HepG2 (cell line): ENCODE measurements at regions not wholly inside any gene's neighbourhood (a gene's known extent, or its start where the extent isn't known, plus 50 kb on each side); places are given as distances from the start of the nearest gene placed in this dataset.

Source experiments
- ATAC-seq: fragments of 200-7000 bp; cut with Tn5 transposase; 3 replicates; pipeline ENCODE4 v1.9.1; 2020; ENCODE audit warnings: mild to moderate bottlenecking, moderate library complexity
- BruUV-seq: library from RNA; stranded (reverse); fragments of 400-500 nt; replicated peaks from 2 replicates; lab custom pipeline; 2021; lab: Mats Ljungman, UMichigan
- CTCF ChIA-PET: fragments of 300-600 bp; formaldehyde crosslinking; extraction: SDS; loops from one replicate; lab custom pipeline; 2021; ENCODE audit warnings: low total read pairs, inconsistent platforms, low intra/inter-chr PET ratio; lab: Yijun Ruan, JAX
- POLR2A ChIA-PET: fragments of 350-600 bp; sonication (Branson Sonifier 250); formaldehyde crosslinking; loops from one replicate; lab custom pipeline; 2020; ENCODE audit warnings: antibody characterized with exemption, inconsistent platforms; lab: Yijun Ruan, JAX
- DNase-seq: peaks from one replicate; pipeline ENCODE4 v3.0.0-alpha.2; 2015; ENCODE audit warnings: low spot score
- FAIRE-seq: peaks from 3 replicates; lab custom pipeline; 2011; peaks lifted over from hg19 to GRCh38; lab: Jason Lieb, UNC
- H2AFZ ChIP-seq: one replicate; pipeline ENCODE4 v1.6.1; 2011; ENCODE audit warnings: low read length, inconsistent platforms
- H3K27ac ChIP-seq: fragments of 300-600 bp; 3 replicates; pipeline ENCODE4 v1.8.0; 2011; ENCODE audit warnings: mixed run types, mild to moderate bottlenecking, mixed read lengths, low read length, inconsistent platforms; ENCODE audit not compliant: insufficient read depth; ENCODE audit errors: extremely low read length
- H3K27me3 ChIP-seq, 2 experiments: fragments of 200-600 bp in 1 of 2; 2 replicates in 1 of 2; 3 replicates in 1 of 2; pipeline versions ENCODE4 v1.6.0 to v1.8.0; 2011; ENCODE audit warnings: low read length in 2 of 2, mild to moderate bottlenecking in 2 of 2, moderate library complexity in 2 of 2, inconsistent platforms in 1 of 2; ENCODE audit not compliant: insufficient read depth in 2 of 2, control insufficient read depth in 1 of 2
- H3K36me3 ChIP-seq, 2 experiments: fragments of 200-600 bp in 1 of 2; replicated peaks in 1 of 2; 2 replicates in 1 of 2; 3 replicates in 1 of 2; pipeline versions ENCODE4 v1.5.1 to v1.8.0; 2011; ENCODE audit warnings: low read length in 2 of 2, inconsistent platforms in 1 of 2; ENCODE audit not compliant: insufficient read depth in 2 of 2, control insufficient read depth in 1 of 2
- H3K4me1 ChIP-seq: 2 replicates; pipeline ENCODE4 v1.5.1; 2012; ENCODE audit warnings: low read length, inconsistent platforms; ENCODE audit not compliant: insufficient read depth
- H3K4me2 ChIP-seq: 2 replicates; pipeline ENCODE4 v1.6.0; 2011; ENCODE audit warnings: low read depth, low read length, inconsistent platforms
- H3K4me3 ChIP-seq, 3 experiments: fragments of 200-600 bp in 1 of 3; sonication (generic), shearing (Covaris generic) in 1 of 3; replicated peaks in 1 of 3; 2 replicates each; pipeline ENCODE4 v1.5.1; 2011 to 2016; ENCODE audit warnings: low read length in 3 of 3, inconsistent platforms in 2 of 3, low read depth in 2 of 3, mild to moderate bottlenecking in 2 of 3, control low read depth in 1 of 3, mixed read lengths in 1 of 3; ENCODE audit not compliant: insufficient read depth in 1 of 3
- H3K79me2 ChIP-seq: one replicate; pipeline ENCODE4 v1.6.1; 2011; ENCODE audit warnings: low read length, inconsistent platforms; ENCODE audit not compliant: insufficient read depth
- H3K9ac ChIP-seq: 2 replicates; pipeline ENCODE4 v1.6.0; 2011; ENCODE audit warnings: mild to moderate bottlenecking, low read depth, low read length, inconsistent platforms; ENCODE audit not compliant: insufficient read depth
- H3K9me3 ChIP-seq: 2 replicates; pipeline ENCODE4 v1.5.1; 2012; ENCODE audit warnings: mild to moderate bottlenecking, low read length
- H4K20me1 ChIP-seq: 2 replicates; pipeline ENCODE4 v1.6.0; 2011; ENCODE audit warnings: inconsistent platforms, mild to moderate bottlenecking, low read length, moderate library complexity; ENCODE audit not compliant: insufficient read depth
- ATF6 ChIP-seq: sonication (generic); formaldehyde crosslinking; conservative IDR thresholded peaks from 2 replicates; pipeline ENCODE4 v1.4.0; 2020; ENCODE audit warnings: missing genetic modification reagents
- CHCHD3 ChIP-seq: sonication (generic); formaldehyde crosslinking; IDR thresholded peaks from 2 replicates; pipeline ENCODE4 v1.8.0; 2022; ENCODE audit warnings: mild to moderate bottlenecking, missing genetic modification reagents, moderate library complexity
- FIP1L1 ChIP-seq: fragments of 200-400 bp; formaldehyde crosslinking; IDR thresholded peaks from 2 replicates; pipeline ENCODE4 v1.6.1; 2018; ENCODE audit warnings: low read depth, mild to moderate bottlenecking, low read length, moderate library complexity, borderline replicate concordance; ENCODE audit not compliant: insufficient read depth
- NCOA5 ChIP-seq: sonication (generic); formaldehyde crosslinking; IDR thresholded peaks from 2 replicates; pipeline ENCODE4 v1.4.0; 2020; ENCODE audit warnings: missing genetic modification reagents
- SRSF4 ChIP-seq: fragments of 200-400 bp; formaldehyde crosslinking; IDR thresholded peaks from one replicate; pipeline ENCODE4 v1.6.1; 2018; ENCODE audit warnings: mild to moderate bottlenecking, low read depth, low read length, moderate library complexity; ENCODE audit not compliant: poor library complexity, severe bottlenecking
- TBL1XR1 ChIP-seq: fragments of 150-350 bp; IDR thresholded peaks from 2 replicates; pipeline ENCODE4 v1.6.1; 2014; ENCODE audit warnings: borderline replicate concordance, low read length; ENCODE audit not compliant: partially characterized antibody
- TRAFD1 ChIP-seq: sonication (generic); formaldehyde crosslinking; IDR thresholded peaks from 2 replicates; pipeline ENCODE4 v1.5.1; 2020; ENCODE audit warnings: missing genetic modification reagents, mild to moderate bottlenecking, borderline replicate concordance
- ZMYM2 ChIP-seq: sonication (generic); formaldehyde crosslinking; IDR thresholded peaks from 2 replicates; pipeline ENCODE4 v1.8.0; 2022; ENCODE audit warnings: mild to moderate bottlenecking, missing genetic modification reagents
- ZNF138 ChIP-seq: sonication (generic); formaldehyde crosslinking; IDR thresholded peaks from 2 replicates; pipeline ENCODE4 v1.5.0; 2020; ENCODE audit warnings: mild to moderate bottlenecking, low read depth, missing genetic modification reagents
- ZNF24 ChIP-seq: fragments of 450-650 bp; IDR thresholded peaks from 2 replicates; pipeline ENCODE4 v1.6.1; 2017; ENCODE audit warnings: antibody characterized with exemption, mild to moderate bottlenecking
- ZNF333 ChIP-seq: sonication (generic); formaldehyde crosslinking; IDR thresholded peaks from 2 replicates; pipeline ENCODE4 v1.4.0; 2020; ENCODE audit warnings: mild to moderate bottlenecking, missing genetic modification reagents, borderline replicate concordance
- ZNF564 ChIP-seq: sonication (generic); formaldehyde crosslinking; IDR thresholded peaks from 2 replicates; pipeline ENCODE4 v1.8.1; 2023; ENCODE audit warnings: mild to moderate bottlenecking, missing genetic modification reagents
- ZNF598 ChIP-seq: sonication (generic); formaldehyde crosslinking; IDR thresholded peaks from 2 replicates; pipeline ENCODE4 v1.5.1; 2020; ENCODE audit warnings: mild to moderate bottlenecking, missing genetic modification reagents, borderline replicate concordance
- ZNF737 ChIP-seq: sonication (generic); formaldehyde crosslinking; IDR thresholded peaks from 2 replicates; pipeline ENCODE4 v1.5.0; 2020; ENCODE audit warnings: missing genetic modification reagents, mild to moderate bottlenecking, borderline replicate concordance
- ZSCAN21 ChIP-seq: sonication (generic); formaldehyde crosslinking; IDR thresholded peaks from 2 replicates; pipeline ENCODE4 v1.8.0; 2022; ENCODE audit warnings: mild to moderate bottlenecking, missing genetic modification reagents, moderate library complexity, borderline replicate concordance
- WGBS: methylation state at CpG from one replicate; pipeline ENCODE4 v1.1.6; 2017; ENCODE audit warnings: low lambda C conversion rate; 5-methylcytosine and 5-hydroxymethylcytosine counted together
- in situ Hi-C: cut with HindIII; loops from 2 replicates; pipeline ENCODE4 v1.10.0; 2017; ENCODE audit warnings: low pct_unique_long_range_greater_than_20kb; ENCODE audit not compliant: extremely low pct_ligation_motif_present
- intact Hi-C: fragments of 100-400 bp; cut with micrococcal nuclease; formaldehyde crosslinking; loops from one replicate; pipeline ENCODE4 v1.10.0; 2022; ENCODE audit not compliant: unreplicated experiment
- TF ChIP-seq, protein P1 (sequence below): sonication (generic); formaldehyde crosslinking; IDR thresholded peaks from 2 replicates; pipeline ENCODE4 v1.9.0; 2021; ENCODE audit warnings: missing genetic modification reagents, borderline replicate concordance
- TF ChIP-seq, protein P2 (sequence below): sonication (generic); formaldehyde crosslinking; IDR thresholded peaks from 2 replicates; pipeline ENCODE4 v1.4.0; 2020; ENCODE audit warnings: mild to moderate bottlenecking, missing genetic modification reagents

DNA sequence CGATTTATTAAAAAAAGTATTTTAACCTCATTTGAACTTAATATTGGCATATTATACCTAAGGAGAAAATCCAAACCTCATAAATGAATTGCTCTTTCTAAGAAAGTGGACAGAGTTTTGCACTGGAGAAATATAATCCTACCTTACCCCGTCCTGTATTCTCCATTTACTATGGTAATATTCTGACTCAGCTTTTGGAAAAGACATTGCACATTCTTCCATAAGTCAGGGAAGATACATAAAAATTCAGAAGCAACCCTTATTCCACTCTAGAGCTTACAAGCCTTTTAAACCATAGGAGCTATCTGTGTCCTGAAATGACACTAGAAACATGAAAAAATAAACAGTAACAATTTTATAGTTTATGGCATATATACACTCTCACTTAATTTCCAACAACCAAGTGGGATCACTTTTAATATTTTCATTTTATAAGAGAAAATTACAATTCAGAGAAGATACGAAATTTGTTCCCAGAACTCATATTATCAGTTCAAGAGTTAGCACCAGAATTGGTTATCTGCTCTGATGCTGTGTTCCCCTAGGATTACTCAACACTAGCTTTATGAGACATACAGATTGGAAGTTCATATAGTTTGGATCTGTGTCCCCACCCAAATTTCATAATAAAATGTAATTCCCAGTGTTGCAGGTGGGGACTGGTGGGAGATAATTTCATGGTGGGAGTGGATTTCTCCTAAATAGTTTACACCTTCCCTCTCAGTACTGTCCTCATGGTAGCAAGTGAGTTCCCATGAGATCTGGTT, 359.4 kb downstream of the ARAP2 start:
- ChIA-PET POLR2A (no interaction called here), CTCF (no interaction called here)
- Histone ChIP-seq H4K20me1 (no peaks in the 10 kb centered on the region), H3K4me3 (no peak overlapping the region), H3K9me3 (no peaks in the 10 kb centered on the region), H3K27me3 (no peaks in the 10 kb centered on the region), H3K9ac (no peak overlapping the region), H3K36me3 (no peaks in the 10 kb centered on the region), H3K27ac (no peak overlapping the region), H3K4me2 (no peak overlapping the region), H2AFZ (no peak overlapping the region), H3K4me1 (no peaks in the 10 kb centered on the region), H3K79me2 (no peaks in the 10 kb centered on the region)
- BruUV-seq: no TSS peak
- no peak for FAIRE-seq
- 1% methylated on average over 3 of the region's 3 CpGs for WGBS
- no peak for ATAC-seq
- TF ChIP-seq ZNF333 (no peak), ZNF598 (CRISPR knock-in tag) (no peak), ATF6 (CRISPR knock-in tag) (no peak), TRAFD1 (CRISPR knock-in tag) (no peak), NCOA5 (CRISPR knock-in tag) (no peak), ZNF24 (no peak), ZNF737 (CRISPR knock-in tag) (no peak), FIP1L1 (no peak), ZSCAN21 (CRISPR knock-in tag) (no peak), CHCHD3 (CRISPR knock-in tag) (no peak), TBL1XR1 (no peak), ZNF564 (CRISPR knock-in tag) (no peak), SRSF4 (no peak), ZNF138 (CRISPR knock-in tag) (no peak), ZMYM2 (no peak)
- TF ChIP-seq, protein P1, sequence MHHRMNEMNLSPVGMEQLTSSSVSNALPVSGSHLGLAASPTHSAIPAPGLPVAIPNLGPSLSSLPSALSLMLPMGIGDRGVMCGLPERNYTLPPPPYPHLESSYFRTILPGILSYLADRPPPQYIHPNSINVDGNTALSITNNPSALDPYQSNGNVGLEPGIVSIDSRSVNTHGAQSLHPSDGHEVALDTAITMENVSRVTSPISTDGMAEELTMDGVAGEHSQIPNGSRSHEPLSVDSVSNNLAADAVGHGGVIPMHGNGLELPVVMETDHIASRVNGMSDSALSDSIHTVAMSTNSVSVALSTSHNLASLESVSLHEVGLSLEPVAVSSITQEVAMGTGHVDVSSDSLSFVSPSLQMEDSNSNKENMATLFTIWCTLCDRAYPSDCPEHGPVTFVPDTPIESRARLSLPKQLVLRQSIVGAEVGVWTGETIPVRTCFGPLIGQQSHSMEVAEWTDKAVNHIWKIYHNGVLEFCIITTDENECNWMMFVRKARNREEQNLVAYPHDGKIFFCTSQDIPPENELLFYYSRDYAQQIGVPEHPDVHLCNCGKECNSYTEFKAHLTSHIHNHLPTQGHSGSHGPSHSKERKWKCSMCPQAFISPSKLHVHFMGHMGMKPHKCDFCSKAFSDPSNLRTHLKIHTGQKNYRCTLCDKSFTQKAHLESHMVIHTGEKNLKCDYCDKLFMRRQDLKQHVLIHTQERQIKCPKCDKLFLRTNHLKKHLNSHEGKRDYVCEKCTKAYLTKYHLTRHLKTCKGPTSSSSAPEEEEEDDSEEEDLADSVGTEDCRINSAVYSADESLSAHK: no peak
- TF ChIP-seq, protein P2, sequence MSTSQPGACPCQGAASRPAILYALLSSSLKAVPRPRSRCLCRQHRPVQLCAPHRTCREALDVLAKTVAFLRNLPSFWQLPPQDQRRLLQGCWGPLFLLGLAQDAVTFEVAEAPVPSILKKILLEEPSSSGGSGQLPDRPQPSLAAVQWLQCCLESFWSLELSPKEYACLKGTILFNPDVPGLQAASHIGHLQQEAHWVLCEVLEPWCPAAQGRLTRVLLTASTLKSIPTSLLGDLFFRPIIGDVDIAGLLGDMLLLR (CRISPR knock-in tag): no peak
- intact Hi-C loops (no loop called here), in situ Hi-C loops (no loop called here)
- no peak for DNase-seq
